ENCODE measurements at regions not wholly inside any gene's neighbourhood (a gene's known extent, or its start where the extent isn't known, plus 50 kb on each side); places are given as distances from the start of the nearest gene placed in this dataset.

DNA sequence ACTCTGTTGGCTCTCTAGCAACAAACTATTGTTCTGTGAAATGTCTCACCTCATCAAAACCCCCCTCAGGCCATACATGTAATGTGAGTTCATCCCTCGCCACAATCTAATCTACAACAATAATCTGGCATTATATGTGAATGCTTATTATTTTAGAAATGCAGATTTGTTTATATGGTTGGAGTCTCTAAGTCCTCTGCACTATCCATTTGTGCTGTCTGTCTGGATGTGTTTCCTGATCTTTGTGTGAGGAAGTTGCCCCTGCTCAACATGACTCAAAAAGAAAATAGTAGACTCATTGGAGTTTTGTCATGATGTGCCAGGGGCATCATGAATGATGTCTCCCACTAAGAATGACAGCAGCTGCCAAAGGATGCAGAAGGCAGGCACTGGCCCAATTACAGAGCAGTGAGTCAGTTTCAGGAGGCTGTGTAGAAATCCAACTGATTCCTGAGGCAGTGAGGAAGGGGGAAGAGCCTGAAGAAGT is 161.6 kb upstream of the PDZRN3 start:
- Histone ChIP-seq H4K20me1 (ENCODE audit: control insufficient read depth, extremely low read depth, insufficient read depth, low read length) (no peaks in the 10 kb centered on the region), H3K9me1 (ENCODE audit: control insufficient read depth, extremely low read depth, insufficient read depth, low read length) (no peaks in the 10 kb centered on the region), H2AFZ (ENCODE audit: control insufficient read depth, low read length) (peak overlapping the region; percentile 68), H3K9ac (ENCODE audit: control insufficient read depth, extremely low read depth, insufficient read depth, low read length) (no peak overlapping the region), H3K27ac (ENCODE audit: control insufficient read depth, insufficient read depth, low read length) (peak overlapping the region; percentile 62), H3K9me3 (ENCODE audit: control insufficient read depth, low read depth, low read length) (no peaks in the 10 kb centered on the region), H3K79me2 (ENCODE audit: control insufficient read depth, insufficient read depth, low read length) (no peaks in the 10 kb centered on the region), H3K4me3 (ENCODE audit: control insufficient read depth in 2 of 3, extremely low read depth in 1 of 3, insufficient read depth in 2 of 3, low read depth in 1 of 3, low read length in 3 of 3) (no peak overlapping the region), H3K4me1 (ENCODE audit: control insufficient read depth, extremely low read depth, insufficient read depth, low read length) (peaks cover 15% of the 10 kb centered on the region), H3K27me3 (ENCODE audit: control insufficient read depth, extremely low read depth, insufficient read depth, low read length) (no peaks in the 10 kb centered on the region), H3K36me3 (ENCODE audit: control insufficient read depth in 2 of 2, extremely low read depth in 1 of 2, insufficient read depth in 2 of 2, low read length in 2 of 2) (no peaks in the 10 kb centered on the region), H3K4me2 (ENCODE audit: control insufficient read depth, extremely low read depth, insufficient read depth, low read depth, low read length) (peak overlapping the region; percentile 25)
- peak; percentile 75 for FAIRE-seq
- dilution Hi-C loops (cut with MboI; ENCODE audit: extremely low pct_ligation_motif_present, low sequenced_read_pairs), result no loop called here
- peak; percentile 70 for DNase-seq (ENCODE audit: low read depth, low spot score)
- TF ChIP-seq EZH2 (IDR thresholded peaks at IDR 0.05; ENCODE audit: low read length), result no peak
- TF ChIP-seq, protein P1, sequence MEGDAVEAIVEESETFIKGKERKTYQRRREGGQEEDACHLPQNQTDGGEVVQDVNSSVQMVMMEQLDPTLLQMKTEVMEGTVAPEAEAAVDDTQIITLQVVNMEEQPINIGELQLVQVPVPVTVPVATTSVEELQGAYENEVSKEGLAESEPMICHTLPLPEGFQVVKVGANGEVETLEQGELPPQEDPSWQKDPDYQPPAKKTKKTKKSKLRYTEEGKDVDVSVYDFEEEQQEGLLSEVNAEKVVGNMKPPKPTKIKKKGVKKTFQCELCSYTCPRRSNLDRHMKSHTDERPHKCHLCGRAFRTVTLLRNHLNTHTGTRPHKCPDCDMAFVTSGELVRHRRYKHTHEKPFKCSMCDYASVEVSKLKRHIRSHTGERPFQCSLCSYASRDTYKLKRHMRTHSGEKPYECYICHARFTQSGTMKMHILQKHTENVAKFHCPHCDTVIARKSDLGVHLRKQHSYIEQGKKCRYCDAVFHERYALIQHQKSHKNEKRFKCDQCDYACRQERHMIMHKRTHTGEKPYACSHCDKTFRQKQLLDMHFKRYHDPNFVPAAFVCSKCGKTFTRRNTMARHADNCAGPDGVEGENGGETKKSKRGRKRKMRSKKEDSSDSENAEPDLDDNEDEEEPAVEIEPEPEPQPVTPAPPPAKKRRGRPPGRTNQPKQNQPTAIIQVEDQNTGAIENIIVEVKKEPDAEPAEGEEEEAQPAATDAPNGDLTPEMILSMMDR (optimal IDR thresholded peaks at IDR 0.05 in 1 of 3, IDR thresholded peaks at IDR 0.05 in 1 of 3, conservative IDR thresholded peaks at IDR 0.05 in 1 of 3; ENCODE audit: extremely low read depth in 1 of 3, insufficient read depth in 2 of 3, low read length in 3 of 3), result no peak

DNA sequence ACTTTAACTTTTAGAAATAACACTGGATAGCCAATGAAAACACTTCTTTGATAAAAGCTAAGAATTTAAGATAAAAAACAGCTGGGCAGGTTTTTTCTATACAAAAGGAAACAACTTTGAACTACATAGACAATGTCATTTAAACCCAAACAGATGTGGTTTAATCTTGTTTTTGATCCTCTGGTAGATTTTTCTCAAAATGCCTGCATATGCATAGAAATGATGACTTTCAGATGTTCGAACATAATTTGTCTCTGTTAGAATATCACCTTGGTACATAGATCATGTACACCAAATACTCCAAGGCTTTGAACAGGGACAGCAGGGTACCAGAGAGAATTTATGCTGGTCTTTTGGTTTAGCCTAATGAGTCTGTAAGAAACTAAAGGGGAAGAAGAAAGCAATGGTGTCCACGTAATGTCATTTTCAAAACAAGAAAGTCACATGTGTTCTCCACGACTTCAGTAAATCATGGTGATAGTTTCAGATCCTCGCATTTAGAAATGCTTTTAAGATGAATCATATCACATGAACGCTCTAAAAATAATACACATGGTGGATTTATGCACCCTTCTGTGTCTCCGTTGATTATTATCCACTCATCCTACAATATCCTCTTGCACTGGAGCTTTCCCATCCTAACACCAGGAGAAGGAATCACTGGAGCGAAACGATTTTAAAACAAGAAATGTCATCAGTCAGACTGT is 160.1 kb upstream of the PDZRN3 start:
- FAIRE-seq (peak; percentile 34), DNase-seq (ENCODE audit: low read depth, low spot score) (no peak)

More for the DNA sequence above, 160.1 kb upstream of the PDZRN3 start:
- Histone ChIP-seq H3K4me3 (ENCODE audit: control insufficient read depth in 2 of 3, extremely low read depth in 1 of 3, insufficient read depth in 2 of 3, low read depth in 1 of 3, low read length in 3 of 3) (no peak overlapping the region), H3K27me3 (ENCODE audit: control insufficient read depth, extremely low read depth, insufficient read depth, low read length) (no peaks in the 10 kb centered on the region), H2AFZ (ENCODE audit: control insufficient read depth, low read length) (no peak overlapping the region), H3K79me2 (ENCODE audit: control insufficient read depth, insufficient read depth, low read length) (no peaks in the 10 kb centered on the region), H3K27ac (ENCODE audit: control insufficient read depth, insufficient read depth, low read length) (no peak overlapping the region), H3K9me3 (ENCODE audit: control insufficient read depth, low read depth, low read length) (no peaks in the 10 kb centered on the region), H4K20me1 (ENCODE audit: control insufficient read depth, extremely low read depth, insufficient read depth, low read length) (no peaks in the 10 kb centered on the region), H3K9ac (ENCODE audit: control insufficient read depth, extremely low read depth, insufficient read depth, low read length) (no peak overlapping the region), H3K36me3 (ENCODE audit: control insufficient read depth in 2 of 2, extremely low read depth in 1 of 2, insufficient read depth in 2 of 2, low read length in 2 of 2) (no peaks in the 10 kb centered on the region), H3K4me1 (ENCODE audit: control insufficient read depth, extremely low read depth, insufficient read depth, low read length) (peaks cover 15% of the 10 kb centered on the region), H3K9me1 (ENCODE audit: control insufficient read depth, extremely low read depth, insufficient read depth, low read length) (no peaks in the 10 kb centered on the region), H3K4me2 (ENCODE audit: control insufficient read depth, extremely low read depth, insufficient read depth, low read depth, low read length) (no peak overlapping the region)
- dilution Hi-C loops (cut with MboI; ENCODE audit: extremely low pct_ligation_motif_present, low sequenced_read_pairs), result no loop called here
- no peak for TF ChIP-seq EZH2 (IDR thresholded peaks at IDR 0.05; ENCODE audit: low read length)
- TF ChIP-seq, protein P1 (optimal IDR thresholded peaks at IDR 0.05 in 1 of 3, IDR thresholded peaks at IDR 0.05 in 1 of 3, conservative IDR thresholded peaks at IDR 0.05 in 1 of 3; ENCODE audit: extremely low read depth in 1 of 3, insufficient read depth in 2 of 3, low read length in 3 of 3), result no peak
